Muscle of arm (tissue), 1 donor: ENCODE measurements at regions not wholly inside any gene's neighbourhood (a gene's known extent, or its start where the extent isn't known, plus 50 kb on each side); places are given as distances from the start of the nearest gene placed in this dataset.

Experiments used
- DNase-seq: peaks from one replicate; pipeline ENCODE4 v3.0.0-alpha.2; 2013

DNA sequence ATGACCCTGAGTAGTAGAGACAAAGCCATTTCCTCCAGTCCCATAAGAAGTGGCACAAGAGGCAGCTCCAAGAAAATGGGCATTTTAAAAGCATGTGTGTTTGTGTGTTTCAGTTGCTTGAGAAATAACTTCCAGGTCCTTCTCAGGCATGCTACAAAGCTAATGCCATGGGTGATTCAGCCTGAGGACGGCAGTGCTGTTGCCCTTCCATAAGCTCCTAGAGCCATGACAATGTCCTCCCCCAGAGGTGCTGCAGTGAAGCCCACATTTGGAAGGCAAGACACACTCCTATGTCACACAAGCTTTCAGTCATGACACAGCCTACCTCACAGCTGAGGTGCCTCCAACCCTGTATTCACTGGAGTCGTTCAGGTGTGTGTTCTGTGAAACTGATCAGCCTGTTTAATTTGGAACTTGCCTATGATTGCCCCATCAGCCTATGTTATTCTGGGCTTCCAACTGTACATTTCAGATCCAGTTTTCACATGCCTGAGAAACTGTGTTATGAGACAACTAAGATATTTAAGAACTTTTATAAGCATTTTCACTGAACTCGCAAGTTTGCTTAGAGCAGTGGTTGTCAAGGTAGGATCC lies 213.6 kb downstream of the FOXO1 start:
- no peak for DNase-seq

DNA sequence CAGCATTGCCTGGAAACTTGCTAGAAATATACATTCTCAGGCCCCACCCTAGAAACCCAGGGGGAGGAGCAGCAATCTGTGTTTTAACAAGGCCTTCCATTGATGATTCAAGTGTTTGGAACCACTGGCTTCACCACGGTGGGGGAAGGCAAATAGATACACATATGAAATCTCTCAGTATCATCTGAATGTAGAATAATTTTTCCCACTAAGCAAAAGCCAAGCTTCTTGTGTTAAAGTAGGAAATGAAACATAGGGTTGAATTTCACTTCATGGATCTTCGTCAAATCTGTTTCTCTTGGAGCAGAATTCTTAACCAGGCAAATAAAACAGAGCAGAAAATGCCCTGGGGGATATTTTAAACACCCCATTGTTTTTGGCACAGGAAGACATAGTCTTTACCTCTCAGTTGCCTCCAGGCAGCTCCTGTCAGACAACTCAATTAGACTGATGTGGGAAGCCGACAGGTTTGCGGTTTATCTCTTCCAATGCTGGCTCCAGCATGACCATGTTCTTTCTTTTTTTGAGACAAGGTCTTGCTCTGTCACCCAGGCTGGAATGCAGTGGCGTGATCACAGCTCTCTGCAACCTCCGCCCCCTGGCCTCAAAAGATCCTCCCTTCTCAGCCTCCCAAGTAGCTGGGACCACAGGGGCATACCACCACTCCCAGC lies 213.0 kb downstream of the FOXO1 start:
- no peak for DNase-seq

DNA sequence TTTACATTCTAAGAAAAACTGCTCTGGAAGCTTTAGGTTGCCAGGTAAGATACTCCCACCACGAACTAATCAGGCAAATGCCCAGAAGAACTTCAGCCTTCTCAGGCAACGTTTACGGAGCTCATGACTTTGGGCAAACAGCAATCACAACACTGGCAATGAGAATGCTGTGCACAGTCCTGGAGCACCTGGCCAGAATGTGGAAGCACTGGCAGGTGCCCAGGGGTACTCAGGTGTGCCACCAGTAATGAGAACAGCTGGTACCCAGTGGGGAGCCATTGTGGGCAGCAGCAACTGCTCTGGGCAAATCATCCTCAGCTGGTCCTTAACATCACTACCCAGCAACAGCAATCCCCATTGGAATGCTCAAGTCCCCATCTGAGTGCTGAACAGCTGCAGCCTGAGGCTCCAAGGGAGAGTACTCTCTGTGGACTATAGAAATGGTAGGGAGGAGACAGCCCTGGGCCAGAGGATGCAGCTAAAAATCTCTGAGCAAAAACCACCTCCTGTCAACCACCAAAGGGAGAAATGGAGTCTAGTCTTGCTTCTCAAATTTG lies 210.0 kb downstream of the FOXO1 start:
- DNase-seq, result no peak

DNA sequence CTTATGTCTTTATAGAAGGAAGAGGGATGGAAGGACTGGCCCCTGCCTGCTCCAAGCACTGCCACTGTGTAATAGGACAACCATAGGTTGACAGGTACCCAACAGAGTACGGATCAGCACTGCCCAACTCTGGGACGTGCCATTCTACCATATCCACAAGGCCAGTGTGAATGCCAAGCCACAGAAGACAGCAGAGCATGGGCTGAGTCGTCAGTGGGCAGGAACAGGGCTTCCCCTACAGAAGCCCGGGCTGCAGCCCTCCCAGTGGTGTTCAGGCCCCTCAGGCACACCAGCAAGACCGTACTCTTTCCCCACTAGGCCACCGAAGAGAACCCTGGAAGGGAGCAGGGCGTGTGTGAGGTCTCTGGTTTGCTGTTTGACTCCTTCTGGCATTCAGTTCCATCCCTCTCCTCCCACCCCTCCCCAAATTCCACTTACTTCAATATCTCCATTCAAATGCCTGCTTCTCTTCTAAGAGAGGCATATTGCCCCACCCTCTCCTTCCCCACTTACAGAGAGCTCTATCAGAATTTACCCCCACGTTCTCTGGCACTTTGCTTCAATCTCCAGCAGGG lies 209.4 kb downstream of the FOXO1 start:
- DNase-seq, result no peak

DNA sequence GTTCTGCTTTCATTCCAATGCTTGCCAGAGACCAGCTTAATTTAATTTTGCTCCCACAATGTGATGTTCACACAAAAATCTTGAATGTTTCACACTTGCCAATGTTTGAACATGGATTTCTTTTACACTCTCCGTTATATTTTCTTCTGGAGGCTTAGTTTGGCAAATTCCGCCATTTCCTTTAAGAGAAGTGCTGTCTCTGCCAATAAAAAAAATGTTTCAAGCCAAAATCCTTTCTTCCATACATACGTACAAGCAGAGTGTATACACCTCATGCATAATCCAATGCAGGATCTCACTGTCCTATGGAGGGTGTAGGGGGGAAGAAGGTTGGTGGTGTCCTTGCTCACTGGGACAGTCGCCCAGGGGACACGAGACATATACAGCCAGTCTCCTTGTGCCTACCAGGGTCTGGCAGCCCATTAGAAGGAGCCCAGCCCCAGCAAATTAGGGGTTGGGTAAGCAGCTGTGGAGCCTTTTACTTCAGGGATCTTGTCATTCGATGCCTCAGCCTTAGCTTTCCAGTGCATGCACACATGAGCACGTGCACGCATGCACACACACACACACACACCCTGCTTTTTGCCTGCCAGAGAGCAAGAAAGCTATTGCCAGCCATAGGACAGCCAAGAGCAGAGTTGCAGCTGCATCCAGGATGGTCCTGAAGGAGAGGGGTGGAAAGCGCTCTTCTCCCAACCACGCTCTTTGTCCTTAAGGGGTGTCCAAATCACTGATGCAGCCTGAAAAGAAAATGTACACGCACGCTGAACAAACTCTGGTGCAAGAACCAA lies 208.3 kb downstream of the FOXO1 start:
- DNase-seq, result peak; percentile 75

DNA sequence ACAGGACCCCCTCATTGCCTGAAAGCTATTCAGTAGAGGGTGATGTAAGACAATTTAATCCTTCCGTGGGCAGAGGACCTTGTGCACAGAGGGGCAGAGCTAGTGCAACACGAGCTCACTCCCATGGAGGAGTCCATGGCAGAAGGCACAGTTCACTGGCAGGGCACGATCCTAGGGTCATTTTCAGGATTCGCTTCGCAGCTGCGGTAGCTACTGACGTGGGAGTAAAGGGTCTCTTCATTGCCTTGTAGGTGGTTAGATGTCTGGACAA lies 207.8 kb downstream of the FOXO1 start:
- no peak for DNase-seq

DNA sequence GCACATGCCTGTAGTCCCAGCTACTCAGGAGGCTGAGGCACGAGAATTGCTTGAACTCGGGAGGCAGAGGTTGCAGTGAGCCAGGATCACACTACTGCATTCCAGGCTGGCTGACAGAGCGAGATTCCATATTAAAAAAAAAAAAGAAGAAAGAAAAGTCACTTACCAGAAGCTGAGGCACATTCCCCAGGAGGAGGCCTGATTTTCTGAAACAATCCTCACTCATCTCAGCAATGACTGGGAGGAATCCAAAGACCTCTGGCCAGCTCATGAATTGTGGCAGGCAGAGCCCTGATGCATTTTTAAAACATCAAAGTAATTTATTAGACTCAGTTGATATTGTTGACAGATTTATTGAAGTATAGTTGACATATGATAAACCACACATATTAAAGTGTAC lies 206.3 kb downstream of the FOXO1 start:
- no peak for DNase-seq

DNA sequence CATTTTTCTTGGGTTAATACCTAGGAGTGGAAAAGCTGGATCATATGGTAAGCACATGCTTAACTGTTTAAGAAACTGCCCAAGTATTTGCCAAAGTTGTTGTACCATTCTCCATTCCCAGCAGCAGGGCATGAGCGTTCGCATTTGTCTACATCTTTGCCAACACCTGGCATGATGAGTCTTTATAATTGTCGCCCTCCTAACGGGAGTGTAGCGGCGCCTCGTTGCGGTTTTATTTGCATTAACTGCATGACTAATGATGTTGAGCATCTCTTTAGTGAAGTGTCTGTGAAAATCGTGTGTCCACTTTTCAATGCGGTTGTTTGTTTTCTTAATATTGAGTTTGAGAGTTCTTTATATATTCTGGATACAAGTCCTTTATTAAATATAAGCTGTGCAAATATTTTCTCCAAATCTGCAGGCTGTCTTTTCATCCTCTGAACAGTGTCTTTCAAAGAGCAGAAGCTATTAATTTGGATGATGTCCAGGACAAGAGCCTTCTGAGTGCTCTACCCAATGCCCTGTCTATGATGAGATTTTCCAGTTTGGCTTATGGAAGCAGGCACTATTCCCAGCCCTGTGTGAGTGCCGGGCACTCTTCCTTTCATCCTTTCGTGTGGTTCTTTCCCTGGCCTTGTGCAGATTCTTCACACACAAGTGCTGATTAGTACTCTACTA lies 202.0 kb downstream of the FOXO1 start:
- no peak for DNase-seq

DNA sequence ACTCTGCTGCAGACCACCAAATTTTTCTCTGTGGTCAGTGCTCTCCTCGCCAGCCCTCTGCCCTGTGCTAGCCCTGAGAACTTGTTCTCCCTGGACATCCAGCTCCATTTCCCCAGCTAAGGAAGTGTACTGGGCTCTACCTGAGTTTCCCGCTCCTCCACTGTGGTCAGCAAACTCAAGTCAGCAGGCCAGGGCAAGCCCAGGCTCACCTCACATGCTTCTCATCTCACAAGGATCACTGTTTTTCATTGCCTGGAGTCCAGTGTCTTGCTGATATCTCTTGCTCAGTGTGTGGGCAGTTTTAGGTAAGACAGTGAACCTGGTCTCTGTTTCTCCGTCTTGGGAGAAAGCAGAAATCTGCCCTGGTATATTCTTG lies 201.4 kb downstream of the FOXO1 start:
- no peak for DNase-seq

DNA sequence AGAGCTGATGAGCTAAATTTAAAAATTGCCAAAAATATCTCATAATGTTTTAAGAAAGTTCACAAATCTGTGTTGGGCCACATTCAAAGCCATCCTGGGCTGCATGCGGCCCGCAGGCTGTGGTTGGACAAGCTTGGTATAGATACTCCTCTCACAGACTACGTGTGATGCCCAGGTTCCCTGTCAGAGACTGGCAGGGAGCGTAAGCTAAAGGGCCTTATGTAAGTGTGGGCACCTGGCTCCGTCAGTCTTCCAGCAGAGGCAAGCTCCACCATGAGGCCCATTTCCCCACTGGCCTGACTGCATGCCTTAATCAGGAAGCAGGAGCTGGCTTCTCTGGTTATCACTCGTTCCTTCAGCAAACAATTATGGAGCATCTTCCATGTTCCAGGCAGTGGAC lies 200.2 kb downstream of the FOXO1 start:
- no peak for DNase-seq

DNA sequence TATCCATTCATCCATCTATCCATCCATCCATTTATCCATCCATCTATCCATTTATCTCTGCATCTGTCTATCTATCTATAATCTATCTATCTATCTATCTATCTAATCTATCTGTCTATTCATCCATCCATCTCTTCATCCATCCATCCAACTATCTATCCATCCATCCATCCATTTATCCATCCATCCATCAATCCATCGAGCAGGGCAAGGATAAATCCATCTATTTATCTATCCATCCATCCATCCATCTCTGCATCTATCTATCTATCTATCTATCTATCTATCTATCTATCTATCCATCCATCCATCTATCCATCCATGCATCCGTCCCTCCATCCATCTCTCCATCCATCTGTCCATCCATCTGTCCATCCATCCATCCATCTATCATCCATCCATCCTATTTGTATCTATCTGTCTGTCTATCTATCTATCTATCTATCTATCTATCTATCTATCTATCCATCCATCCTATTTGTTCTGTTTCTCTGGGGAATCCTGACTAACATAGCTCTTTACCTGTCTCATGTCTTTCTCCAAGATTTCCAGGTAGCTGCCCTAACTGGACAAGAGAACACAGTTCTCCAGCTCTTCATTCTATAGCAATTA lies 198.1 kb downstream of the FOXO1 start:
- no peak for DNase-seq

DNA sequence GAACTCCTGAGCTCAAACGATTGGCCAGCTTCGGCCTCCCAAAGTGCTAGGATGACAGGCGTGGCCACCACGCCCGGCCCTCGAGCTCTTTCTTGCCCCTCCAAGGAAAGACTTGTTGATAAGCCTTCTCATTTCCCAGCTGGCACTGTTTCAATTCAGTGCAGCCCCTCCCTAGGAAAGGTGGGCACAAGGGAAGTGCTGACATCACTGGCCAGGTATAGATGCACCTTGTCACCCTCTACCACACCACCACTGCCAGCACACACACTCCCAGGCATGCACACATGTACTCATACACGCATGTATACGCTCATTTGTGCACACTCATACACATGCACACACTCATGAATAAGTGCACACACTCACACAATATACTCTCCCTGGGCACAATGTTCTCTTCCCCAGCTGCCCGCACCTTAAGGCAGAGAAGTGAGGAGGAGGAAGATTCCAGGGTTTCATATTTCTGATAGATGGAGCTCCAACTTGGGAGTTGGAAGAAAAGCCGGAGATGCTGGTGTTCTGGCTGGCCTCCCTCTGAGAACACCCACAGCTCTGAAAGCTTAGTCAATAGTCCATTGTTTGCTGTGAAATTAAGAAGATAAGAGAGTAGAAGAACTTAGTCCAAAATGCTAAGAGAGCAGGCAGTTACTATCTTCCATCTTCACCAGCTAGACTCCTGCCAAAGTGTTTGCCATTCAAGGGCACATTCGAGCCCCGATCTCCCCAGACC lies 196.7 kb downstream of the FOXO1 start:
- no peak for DNase-seq

DNA sequence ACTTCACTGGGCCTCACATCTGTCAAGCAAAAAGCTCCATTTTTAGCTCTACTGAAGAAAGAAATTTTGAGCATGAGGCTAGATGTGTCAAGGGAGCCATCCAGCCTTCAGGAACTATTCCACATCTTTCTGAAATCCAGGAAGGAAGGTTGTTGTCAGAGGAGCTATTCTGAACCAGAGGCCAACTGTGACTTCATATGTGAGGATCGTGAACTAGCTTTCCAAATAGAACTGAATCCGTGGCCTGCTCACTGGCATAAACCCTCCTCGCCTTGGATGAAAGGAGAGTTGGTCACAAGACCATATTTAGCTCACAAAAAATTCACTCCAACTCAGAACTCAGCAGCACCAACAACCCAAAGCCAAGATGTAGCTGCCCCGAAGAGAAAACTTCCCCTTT lies 195.8 kb downstream of the FOXO1 start:
- peak; percentile 82 for DNase-seq

DNA sequence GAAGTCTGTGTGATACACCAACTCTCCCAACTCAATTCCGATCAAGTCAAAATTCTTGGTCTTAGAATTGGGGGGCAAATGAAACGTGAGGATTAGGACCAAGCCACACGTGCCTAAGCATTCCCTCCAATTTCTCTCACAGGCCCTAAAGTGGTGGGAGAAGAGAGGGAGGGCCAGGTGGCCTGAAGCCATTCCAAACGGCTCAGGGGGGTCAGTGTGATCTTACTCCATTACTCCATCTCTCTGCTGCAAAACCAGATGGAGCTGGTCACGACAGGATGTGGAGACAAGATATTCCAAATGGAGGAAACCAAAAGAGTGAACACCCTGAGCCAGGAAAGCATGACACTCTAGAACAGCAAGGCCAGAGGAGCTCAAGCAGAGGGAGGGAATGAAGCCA lies 195.4 kb downstream of the FOXO1 start:
- DNase-seq, result no peak

DNA sequence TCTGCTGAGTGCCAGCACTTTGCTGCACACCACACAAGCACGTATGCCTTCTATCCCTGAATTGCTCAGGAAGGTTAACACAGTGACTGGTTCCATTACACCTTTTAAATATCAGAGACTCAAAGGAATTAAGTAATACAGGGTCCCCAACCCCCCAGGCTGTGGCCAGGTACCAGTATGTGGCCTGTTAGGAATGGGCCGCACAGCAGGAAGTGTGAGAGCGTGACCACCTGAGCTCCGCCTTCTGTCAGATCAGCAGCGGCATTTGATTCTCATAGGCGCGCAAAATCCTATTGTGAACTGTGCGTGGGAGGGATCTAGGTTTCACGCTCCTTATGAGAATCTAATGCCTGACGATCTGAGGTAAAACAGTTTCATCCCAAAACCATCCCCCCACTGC lies 194.5 kb downstream of the FOXO1 start:
- DNase-seq, result no peak

DNA sequence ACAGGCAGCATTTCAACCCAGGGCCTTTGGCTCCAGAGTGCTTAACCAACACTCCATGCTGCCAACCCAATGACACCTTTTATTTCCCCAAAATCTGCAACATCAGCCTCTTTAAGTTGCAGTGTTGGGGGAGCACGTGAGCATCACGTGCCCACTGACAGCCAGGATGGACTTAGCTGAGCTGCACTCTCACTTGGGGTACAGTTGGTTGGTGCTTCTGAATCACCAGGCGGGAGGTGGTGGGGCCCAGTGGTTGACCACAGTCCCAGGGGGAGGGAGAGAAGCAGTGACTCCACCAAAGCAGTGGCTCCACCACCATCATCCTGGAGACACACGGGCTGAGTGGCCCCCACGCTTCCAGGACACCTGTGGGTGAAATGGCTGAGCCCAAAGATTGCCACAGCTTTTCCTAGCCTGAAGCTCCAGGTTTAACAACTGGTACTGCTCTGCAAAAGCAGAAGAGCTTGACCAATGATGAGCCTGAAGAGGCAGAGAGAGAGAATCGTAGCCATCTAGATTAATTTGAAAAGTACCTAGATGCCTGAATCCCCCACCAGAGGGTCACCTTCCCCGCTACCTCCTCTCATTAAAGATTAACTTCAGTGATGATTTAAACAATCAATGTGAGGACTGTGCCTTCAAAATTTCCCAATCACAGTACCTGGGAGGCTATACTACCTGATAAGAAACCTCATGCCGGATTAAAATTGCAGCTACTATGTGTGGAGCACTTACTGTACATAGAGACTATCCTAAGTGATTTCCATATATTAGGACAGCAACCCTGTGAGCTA lies 193.8 kb downstream of the FOXO1 start:
- no peak for DNase-seq

DNA sequence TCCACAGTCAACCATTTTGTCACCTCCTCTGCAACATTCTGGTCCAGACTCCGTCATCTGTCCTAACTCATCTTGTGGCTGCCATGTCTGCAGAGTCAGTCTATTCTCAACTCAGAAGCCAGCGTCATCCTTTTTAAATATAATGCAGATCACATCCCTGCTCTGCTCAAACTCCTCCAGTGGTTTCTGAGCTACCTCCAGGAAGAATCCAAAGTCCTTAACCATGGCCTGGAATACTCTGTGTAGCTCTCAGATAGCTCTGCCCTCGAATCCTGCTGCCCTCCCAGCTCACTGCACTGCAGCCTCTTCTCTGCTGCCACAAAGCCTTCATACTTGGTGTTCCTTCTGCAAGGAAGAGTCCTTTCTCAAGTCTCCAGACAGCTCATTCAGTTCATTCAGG lies 190.8 kb downstream of the FOXO1 start:
- DNase-seq, result no peak

DNA sequence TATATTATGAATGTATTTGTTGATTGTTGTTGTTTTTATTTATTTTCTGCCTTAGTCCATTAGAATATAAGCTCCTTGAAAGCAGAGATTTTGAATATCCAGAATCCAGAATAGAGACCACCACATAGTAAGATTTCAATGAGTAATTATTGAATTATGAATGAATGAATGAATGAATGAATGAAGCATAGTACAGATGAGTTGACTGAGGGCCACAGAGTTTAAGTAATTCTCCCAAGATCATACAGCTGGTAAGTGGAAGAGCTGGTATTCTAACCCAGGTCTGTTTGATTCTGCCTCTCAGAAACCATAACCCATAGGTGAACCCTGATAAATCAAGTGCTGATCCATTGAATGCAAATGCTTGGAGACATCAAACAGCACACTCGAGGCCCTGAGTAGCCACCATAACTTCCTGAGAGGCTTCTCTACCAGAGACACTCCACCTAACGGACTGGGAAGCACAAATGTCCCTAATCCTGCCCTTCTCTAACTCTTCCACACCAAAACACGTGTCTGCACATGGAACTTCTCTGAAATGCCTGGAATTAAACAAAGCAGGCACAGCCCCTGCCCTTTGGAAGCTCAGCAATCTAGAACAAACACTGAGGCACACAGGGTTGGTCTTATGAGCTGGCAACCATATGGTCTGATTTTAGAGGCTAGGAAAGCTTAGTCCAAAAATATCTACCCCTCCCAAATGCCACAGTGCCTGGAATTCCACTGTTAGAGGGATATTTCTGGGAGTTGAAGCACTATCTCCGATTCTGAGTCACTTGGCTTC lies 190.1 kb downstream of the FOXO1 start:
- DNase-seq, result no peak
